Neural cell (in vitro differentiated cells): ENCODE measurements at regions not wholly inside any gene's neighbourhood (a gene's known extent, or its start where the extent isn't known, plus 50 kb on each side); places are given as distances from the start of the nearest gene placed in this dataset.

Experiments used
- EP300 ChIP-seq: fragments of 450-650 bp; conservative IDR thresholded peaks from 2 replicates; pipeline ENCODE4 v1.6.1; 2014; ENCODE audit warnings: antibody characterized with exemption, mild to moderate bottlenecking, moderate library complexity; ENCODE audit not compliant: poor library complexity, severe bottlenecking
- EZH2 ChIP-seq: fragments of 200-600, 300-800 bp; shearing (Covaris generic), sonication (generic); IDR thresholded peaks from 2 replicates; pipeline ENCODE4 v1.6.1; 2014; ENCODE audit warnings: antibody characterized with exemption, low read length, borderline replicate concordance, mild to moderate bottlenecking; ENCODE audit not compliant: insufficient read depth, poor library complexity, severe bottlenecking
- TAF1 ChIP-seq: IDR thresholded peaks from 2 replicates; pipeline ENCODE4 v1.6.1; 2012; ENCODE audit warnings: low read depth
- TF ChIP-seq, protein P1 (sequence below): fragments of 450-650 bp; IDR thresholded peaks from 2 replicates; pipeline ENCODE4 v1.5.1; 2014; ENCODE audit warnings: antibody characterized with exemption, mild to moderate bottlenecking, moderate library complexity; ENCODE audit not compliant: poor library complexity, severe bottlenecking
- TF ChIP-seq, protein P2 (sequence below): IDR thresholded peaks from 2 replicates; pipeline ENCODE4 v1.6.1; 2012; ENCODE audit warnings: borderline replicate concordance

DNA sequence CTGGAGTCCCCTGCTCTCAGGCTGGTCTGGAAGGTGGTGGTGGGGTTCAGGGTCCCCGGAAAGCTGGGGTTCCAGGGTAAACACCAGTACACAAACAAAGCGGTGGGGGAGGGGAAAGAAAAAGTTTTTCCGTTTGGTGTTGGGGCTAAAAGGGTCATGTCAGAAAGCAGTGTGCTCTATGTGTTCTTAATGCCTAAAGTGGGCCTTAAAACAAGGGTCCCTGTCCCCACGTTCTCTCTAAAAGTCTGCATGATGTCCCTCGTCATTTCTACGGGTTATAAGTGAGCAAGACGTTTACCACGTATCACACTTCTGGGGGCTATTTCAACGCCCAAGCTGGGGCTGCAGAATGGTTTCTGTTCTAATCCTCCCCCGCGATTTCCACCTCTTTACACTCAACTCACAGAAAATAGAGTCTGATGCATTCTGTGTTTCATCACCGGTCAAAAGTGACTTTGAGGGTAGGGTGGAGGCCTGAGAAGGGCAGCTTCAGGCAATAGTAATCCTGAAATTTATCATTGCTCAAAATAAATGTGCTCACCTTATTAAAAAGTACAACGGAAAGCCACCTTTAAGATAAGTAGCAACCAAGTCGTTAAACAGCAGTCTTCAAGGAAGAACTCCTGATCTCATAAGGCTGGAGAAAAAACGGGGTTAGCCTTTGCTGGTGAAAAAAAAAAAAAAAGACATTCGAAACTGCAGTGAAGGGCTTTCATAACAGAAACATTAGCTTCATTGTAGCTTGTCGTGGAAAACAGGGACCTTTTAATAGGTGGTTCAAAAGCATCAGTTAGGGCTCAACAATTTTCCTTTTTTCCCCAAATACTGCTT is 63.9 kb upstream of the PTGR2 start:
- TF ChIP-seq, protein P1, sequence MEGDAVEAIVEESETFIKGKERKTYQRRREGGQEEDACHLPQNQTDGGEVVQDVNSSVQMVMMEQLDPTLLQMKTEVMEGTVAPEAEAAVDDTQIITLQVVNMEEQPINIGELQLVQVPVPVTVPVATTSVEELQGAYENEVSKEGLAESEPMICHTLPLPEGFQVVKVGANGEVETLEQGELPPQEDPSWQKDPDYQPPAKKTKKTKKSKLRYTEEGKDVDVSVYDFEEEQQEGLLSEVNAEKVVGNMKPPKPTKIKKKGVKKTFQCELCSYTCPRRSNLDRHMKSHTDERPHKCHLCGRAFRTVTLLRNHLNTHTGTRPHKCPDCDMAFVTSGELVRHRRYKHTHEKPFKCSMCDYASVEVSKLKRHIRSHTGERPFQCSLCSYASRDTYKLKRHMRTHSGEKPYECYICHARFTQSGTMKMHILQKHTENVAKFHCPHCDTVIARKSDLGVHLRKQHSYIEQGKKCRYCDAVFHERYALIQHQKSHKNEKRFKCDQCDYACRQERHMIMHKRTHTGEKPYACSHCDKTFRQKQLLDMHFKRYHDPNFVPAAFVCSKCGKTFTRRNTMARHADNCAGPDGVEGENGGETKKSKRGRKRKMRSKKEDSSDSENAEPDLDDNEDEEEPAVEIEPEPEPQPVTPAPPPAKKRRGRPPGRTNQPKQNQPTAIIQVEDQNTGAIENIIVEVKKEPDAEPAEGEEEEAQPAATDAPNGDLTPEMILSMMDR = no peak
- no peak for TF ChIP-seq TAF1
- TF ChIP-seq EZH2 = no peak
- no peak for TF ChIP-seq EP300
- TF ChIP-seq, protein P2, sequence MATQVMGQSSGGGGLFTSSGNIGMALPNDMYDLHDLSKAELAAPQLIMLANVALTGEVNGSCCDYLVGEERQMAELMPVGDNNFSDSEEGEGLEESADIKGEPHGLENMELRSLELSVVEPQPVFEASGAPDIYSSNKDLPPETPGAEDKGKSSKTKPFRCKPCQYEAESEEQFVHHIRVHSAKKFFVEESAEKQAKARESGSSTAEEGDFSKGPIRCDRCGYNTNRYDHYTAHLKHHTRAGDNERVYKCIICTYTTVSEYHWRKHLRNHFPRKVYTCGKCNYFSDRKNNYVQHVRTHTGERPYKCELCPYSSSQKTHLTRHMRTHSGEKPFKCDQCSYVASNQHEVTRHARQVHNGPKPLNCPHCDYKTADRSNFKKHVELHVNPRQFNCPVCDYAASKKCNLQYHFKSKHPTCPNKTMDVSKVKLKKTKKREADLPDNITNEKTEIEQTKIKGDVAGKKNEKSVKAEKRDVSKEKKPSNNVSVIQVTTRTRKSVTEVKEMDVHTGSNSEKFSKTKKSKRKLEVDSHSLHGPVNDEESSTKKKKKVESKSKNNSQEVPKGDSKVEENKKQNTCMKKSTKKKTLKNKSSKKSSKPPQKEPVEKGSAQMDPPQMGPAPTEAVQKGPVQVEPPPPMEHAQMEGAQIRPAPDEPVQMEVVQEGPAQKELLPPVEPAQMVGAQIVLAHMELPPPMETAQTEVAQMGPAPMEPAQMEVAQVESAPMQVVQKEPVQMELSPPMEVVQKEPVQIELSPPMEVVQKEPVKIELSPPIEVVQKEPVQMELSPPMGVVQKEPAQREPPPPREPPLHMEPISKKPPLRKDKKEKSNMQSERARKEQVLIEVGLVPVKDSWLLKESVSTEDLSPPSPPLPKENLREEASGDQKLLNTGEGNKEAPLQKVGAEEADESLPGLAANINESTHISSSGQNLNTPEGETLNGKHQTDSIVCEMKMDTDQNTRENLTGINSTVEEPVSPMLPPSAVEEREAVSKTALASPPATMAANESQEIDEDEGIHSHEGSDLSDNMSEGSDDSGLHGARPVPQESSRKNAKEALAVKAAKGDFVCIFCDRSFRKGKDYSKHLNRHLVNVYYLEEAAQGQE = no peak
